GM12872 (cell line): ENCODE measurements at regions not wholly inside any gene's neighbourhood (a gene's known extent, or its start where the extent isn't known, plus 50 kb on each side); places are given as distances from the start of the nearest gene placed in this dataset.

Source experiments
- CTCF ChIP-seq: IDR thresholded peaks from 3 replicates; pipeline ENCODE4 v1.5.1; 2011; ENCODE audit warnings: low read depth, mild to moderate bottlenecking, low read length, moderate library complexity; ENCODE audit not compliant: insufficient read depth

GRCh38 chr13:63942372-63942771 is 2526.7 kb upstream of the PCDH20 start:
- no peak for TF ChIP-seq CTCF

GRCh38 chr13:63938851-63939250 is 2523.2 kb upstream of the PCDH20 start:
- no peak for TF ChIP-seq CTCF

- TF ChIP-seq CTCF = no peak
These were observed 2494.9 kb upstream of the PCDH20 start for GRCh38 chr13:63910511-63910910.

GRCh38 chr13:63909726-63910375 is 2494.2 kb upstream of the PCDH20 start:
- TF ChIP-seq CTCF = no peak

- TF ChIP-seq CTCF = no peak
These were observed 2486.5 kb upstream of the PCDH20 start for GRCh38 chr13:63902141-63902540.

- TF ChIP-seq CTCF = no peak
These were observed 2486.0 kb upstream of the PCDH20 start for GRCh38 chr13:63901630-63902029.

- TF ChIP-seq CTCF = no peak
These were observed 2484.8 kb upstream of the PCDH20 start for GRCh38 chr13:63900406-63900805.
